ENCODE measurements at regions not wholly inside any gene's neighbourhood (a gene's known extent, or its start where the extent isn't known, plus 50 kb on each side); places are given as distances from the start of the nearest gene placed in this dataset.

DNA sequence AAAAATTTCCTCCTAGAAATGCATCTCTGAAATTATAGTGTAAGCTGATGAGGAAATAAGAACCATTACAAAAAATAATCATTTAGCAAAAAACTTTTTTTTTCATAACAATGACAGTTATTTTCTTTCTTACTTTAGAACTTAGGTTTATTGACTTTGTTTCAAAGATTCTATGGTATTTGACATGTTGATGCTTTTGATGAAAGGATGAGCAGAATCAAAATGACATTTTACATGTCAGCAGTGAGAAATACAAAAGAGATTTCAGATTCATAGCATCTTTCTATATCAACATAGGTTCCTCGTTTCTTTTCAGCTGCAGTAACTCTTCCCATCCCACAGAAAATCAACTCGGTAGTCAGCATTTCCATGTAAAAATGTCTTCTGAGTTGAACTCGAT is 1226.6 kb upstream of the C9orf72 start:
- TF ChIP-seq POLR2AphosphoS5 (IDR thresholded peaks at IDR 0.05) (no peak), EP300 (IDR thresholded peaks at IDR 0.05) (no peak)
- TF ChIP-seq, protein P1, sequence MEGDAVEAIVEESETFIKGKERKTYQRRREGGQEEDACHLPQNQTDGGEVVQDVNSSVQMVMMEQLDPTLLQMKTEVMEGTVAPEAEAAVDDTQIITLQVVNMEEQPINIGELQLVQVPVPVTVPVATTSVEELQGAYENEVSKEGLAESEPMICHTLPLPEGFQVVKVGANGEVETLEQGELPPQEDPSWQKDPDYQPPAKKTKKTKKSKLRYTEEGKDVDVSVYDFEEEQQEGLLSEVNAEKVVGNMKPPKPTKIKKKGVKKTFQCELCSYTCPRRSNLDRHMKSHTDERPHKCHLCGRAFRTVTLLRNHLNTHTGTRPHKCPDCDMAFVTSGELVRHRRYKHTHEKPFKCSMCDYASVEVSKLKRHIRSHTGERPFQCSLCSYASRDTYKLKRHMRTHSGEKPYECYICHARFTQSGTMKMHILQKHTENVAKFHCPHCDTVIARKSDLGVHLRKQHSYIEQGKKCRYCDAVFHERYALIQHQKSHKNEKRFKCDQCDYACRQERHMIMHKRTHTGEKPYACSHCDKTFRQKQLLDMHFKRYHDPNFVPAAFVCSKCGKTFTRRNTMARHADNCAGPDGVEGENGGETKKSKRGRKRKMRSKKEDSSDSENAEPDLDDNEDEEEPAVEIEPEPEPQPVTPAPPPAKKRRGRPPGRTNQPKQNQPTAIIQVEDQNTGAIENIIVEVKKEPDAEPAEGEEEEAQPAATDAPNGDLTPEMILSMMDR (IDR thresholded peaks at IDR 0.05): no peak

Data from esophagus muscularis mucosa (tissue), 4 donors.